ENCODE measurements at regions not wholly inside any gene's neighbourhood (a gene's known extent, or its start where the extent isn't known, plus 50 kb on each side); places are given as distances from the start of the nearest gene placed in this dataset.

DNA sequence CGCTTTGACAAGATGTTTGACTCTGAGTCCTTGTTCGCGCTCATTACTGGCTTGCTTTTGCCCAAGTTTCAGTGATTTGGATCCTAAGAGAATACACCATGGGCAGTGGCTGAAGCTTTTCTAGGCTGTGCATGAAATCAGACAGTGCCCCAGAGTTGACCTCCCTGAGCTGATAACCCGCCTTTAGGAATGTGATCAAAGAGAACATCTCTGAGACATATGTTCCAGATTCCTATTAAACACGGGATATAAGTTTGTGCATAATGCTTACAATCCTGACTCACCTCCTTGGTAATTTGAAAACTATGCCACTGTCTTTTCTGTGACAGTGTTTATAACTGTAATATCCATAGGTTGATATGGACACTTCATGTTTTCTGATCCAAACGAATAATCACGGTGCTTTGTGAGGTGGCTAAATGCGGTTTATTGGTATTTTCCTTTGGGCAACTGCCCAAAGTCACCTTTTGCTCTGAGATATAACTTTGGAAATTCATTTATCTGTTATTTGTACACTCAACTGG is 732.9 kb downstream of the MTRR start:
- TF ChIP-seq POLR2AphosphoS5 (IDR thresholded peaks at IDR 0.05) = no peak
- TF ChIP-seq, protein P1, sequence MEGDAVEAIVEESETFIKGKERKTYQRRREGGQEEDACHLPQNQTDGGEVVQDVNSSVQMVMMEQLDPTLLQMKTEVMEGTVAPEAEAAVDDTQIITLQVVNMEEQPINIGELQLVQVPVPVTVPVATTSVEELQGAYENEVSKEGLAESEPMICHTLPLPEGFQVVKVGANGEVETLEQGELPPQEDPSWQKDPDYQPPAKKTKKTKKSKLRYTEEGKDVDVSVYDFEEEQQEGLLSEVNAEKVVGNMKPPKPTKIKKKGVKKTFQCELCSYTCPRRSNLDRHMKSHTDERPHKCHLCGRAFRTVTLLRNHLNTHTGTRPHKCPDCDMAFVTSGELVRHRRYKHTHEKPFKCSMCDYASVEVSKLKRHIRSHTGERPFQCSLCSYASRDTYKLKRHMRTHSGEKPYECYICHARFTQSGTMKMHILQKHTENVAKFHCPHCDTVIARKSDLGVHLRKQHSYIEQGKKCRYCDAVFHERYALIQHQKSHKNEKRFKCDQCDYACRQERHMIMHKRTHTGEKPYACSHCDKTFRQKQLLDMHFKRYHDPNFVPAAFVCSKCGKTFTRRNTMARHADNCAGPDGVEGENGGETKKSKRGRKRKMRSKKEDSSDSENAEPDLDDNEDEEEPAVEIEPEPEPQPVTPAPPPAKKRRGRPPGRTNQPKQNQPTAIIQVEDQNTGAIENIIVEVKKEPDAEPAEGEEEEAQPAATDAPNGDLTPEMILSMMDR (IDR thresholded peaks at IDR 0.05) = no peak
- TF ChIP-seq POLR2A (IDR thresholded peaks at IDR 0.05) = no peak
